ENCODE measurements at regions not wholly inside any gene's neighbourhood (a gene's known extent, or its start where the extent isn't known, plus 50 kb on each side); places are given as distances from the start of the nearest gene placed in this dataset.

GRCh38 chr9:118976160-118976559 lies 393.1 kb downstream of the BRINP1 start:
- Histone ChIP-seq H3K4me3 (no peak overlapping the region), H3K4me1 (replicated peaks in 1 of 2) (no peaks in the 10 kb centered on the region), H3K36me3 (replicated peaks in 1 of 2) (no peaks in the 10 kb centered on the region), H3K27ac (no peak overlapping the region), H3K27me3 (no peaks in the 10 kb centered on the region), H3K9me3 (replicated peaks in 1 of 3) (no peaks in the 10 kb centered on the region)
- DNase-seq, result no peak
- no peak for TF ChIP-seq POLR2A (IDR thresholded peaks at IDR 0.05)
- TF ChIP-seq CTCF (IDR thresholded peaks at IDR 0.05), result no peak
- WGBS, 4 donors, result 8 to 14% (median 11%) methylated on average over 2 of the region's 2 CpGs
- intact Hi-C loops (cut with DNase I), result no loop called here

GRCh38 chr9:118984607-118985006 lies 384.6 kb downstream of the BRINP1 start:
- Histone ChIP-seq H3K36me3 (replicated peaks in 1 of 2) (no peaks in the 10 kb centered on the region), H3K4me3 (no peak overlapping the region), H3K27me3 (no peaks in the 10 kb centered on the region), H3K27ac (no peak overlapping the region), H3K9me3 (replicated peaks in 1 of 3) (no peaks in the 10 kb centered on the region), H3K4me1 (replicated peaks in 1 of 2) (no peaks in the 10 kb centered on the region)
- TF ChIP-seq POLR2A (IDR thresholded peaks at IDR 0.05) (no peak), CTCF (IDR thresholded peaks at IDR 0.05) (no peak)
- intact Hi-C loops (cut with DNase I), result no loop called here
- 87 to 92% (median 91%) methylated on average over 1 of the region's 1 CpG for WGBS, 4 donors
- no peak for DNase-seq

GRCh38 chr9:118985851-118986250 lies 383.4 kb downstream of the BRINP1 start:
- no peaks in the 10 kb centered on the region for H3K9me3 ChIP-seq (replicated peaks in 1 of 3)
- 27 to 36% (median 30%) methylated on average over 1 of the region's 1 CpG for WGBS, 4 donors
- H3K36me3 ChIP-seq (replicated peaks in 1 of 2), result no peaks in the 10 kb centered on the region
- H3K4me3 ChIP-seq, result no peak overlapping the region
- no peaks in the 10 kb centered on the region for H3K4me1 ChIP-seq (replicated peaks in 1 of 2)
- intact Hi-C loops (cut with DNase I), result no loop called here
- no peak for TF ChIP-seq POLR2A (IDR thresholded peaks at IDR 0.05)
- no peak overlapping the region for H3K27ac ChIP-seq
- no peaks in the 10 kb centered on the region for H3K27me3 ChIP-seq
- no peak for DNase-seq

DNA sequence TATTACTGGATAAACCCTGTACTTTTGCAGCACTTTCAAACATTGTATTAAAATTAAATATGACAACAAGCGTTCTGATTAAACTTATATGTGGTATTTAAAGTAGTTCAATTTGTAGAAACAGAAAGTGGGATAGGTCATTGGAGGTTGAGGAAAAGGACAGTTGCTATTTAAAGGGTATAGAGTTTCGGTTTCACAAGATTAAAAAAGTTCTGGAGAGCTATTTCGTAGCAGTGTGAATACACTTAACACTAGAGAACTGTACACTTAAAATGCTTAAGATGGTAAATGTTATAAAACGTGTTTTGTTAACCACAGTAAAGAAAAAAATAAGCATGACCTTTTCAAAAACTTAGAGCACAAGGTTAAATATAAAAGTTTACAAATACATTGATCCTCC lies 382.1 kb downstream of the BRINP1 start:
- no peak for DNase-seq
- H3K9me3 ChIP-seq (replicated peaks in 1 of 3), result no peaks in the 10 kb centered on the region
- H3K36me3 ChIP-seq (replicated peaks in 1 of 2), result no peaks in the 10 kb centered on the region
- TF ChIP-seq POLR2A (IDR thresholded peaks at IDR 0.05), result no peak
- no peak for TF ChIP-seq CTCF (IDR thresholded peaks at IDR 0.05)
- H3K27ac ChIP-seq, result no peak overlapping the region
- no peaks in the 10 kb centered on the region for H3K4me1 ChIP-seq (replicated peaks in 1 of 2)
- no peak overlapping the region for H3K4me3 ChIP-seq
- intact Hi-C loops (cut with DNase I), result no loop called here
- H3K27me3 ChIP-seq, result no peaks in the 10 kb centered on the region
- WGBS, 4 donors, result 54 to 70% (median 63%) methylated on average over 4 of the region's 4 CpGs

DNA sequence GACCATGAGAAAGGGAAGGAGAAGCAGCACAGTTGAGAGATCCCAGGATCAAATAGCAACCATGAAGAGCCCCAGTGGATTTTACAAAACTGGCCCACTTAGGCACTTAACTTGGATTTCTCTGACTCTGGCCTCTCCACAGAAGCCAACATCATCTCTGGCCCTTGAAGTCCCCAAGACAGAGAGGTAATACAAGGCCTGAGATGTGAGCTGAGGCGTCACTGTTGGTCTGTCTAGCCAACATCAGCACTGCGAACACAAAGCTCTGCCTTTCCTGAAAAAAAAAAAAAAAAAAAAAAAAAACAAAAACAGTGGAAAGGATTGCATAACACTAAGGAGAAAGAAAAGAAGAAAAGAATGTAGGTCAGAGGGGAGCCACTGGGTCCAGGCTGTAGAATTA lies 378.3 kb downstream of the BRINP1 start:
- Histone ChIP-seq H3K27me3 (no peaks in the 10 kb centered on the region), H3K27ac (no peak overlapping the region), H3K4me3 (no peak overlapping the region), H3K36me3 (replicated peaks in 1 of 2) (no peaks in the 10 kb centered on the region), H3K9me3 (replicated peaks in 1 of 3) (no peaks in the 10 kb centered on the region), H3K4me1 (replicated peaks in 1 of 2) (no peaks in the 10 kb centered on the region)
- intact Hi-C loops (cut with DNase I), result no loop called here
- TF ChIP-seq POLR2A (IDR thresholded peaks at IDR 0.05), result no peak
- no peak for TF ChIP-seq CTCF (IDR thresholded peaks at IDR 0.05)
- no peak for DNase-seq
- WGBS, 4 donors, result 65 to 77% (median 70%) methylated on average over 2 of the region's 2 CpGs

Measured in adrenal gland (tissue), 9 donors.